Testis (tissue), 2 donors: ENCODE measurements at regions not wholly inside any gene's neighbourhood (a gene's known extent, or its start where the extent isn't known, plus 50 kb on each side); places are given as distances from the start of the nearest gene placed in this dataset.

ENCODE experiments used
- POLR2A ChIP-seq: fragments of 450-650 bp; IDR thresholded peaks from one replicate; pipeline ENCODE4 v1.6.1; 2017; ENCODE audit warnings: antibody characterized with exemption, mild to moderate bottlenecking, moderate library complexity
- TF ChIP-seq, protein P1 (sequence below), 3 experiments: fragments of 450-650 bp in 2 of 3; fragments of 200-600 bp in 1 of 3; sonication (generic) in 1 of 3; IDR thresholded peaks; one replicate each; pipeline ENCODE4 v1.5.1; 2016 to 2019; ENCODE audit warnings: antibody characterized with exemption in 3 of 3, mild to moderate bottlenecking in 2 of 3, moderate library complexity in 1 of 3

- TF ChIP-seq, protein P1, sequence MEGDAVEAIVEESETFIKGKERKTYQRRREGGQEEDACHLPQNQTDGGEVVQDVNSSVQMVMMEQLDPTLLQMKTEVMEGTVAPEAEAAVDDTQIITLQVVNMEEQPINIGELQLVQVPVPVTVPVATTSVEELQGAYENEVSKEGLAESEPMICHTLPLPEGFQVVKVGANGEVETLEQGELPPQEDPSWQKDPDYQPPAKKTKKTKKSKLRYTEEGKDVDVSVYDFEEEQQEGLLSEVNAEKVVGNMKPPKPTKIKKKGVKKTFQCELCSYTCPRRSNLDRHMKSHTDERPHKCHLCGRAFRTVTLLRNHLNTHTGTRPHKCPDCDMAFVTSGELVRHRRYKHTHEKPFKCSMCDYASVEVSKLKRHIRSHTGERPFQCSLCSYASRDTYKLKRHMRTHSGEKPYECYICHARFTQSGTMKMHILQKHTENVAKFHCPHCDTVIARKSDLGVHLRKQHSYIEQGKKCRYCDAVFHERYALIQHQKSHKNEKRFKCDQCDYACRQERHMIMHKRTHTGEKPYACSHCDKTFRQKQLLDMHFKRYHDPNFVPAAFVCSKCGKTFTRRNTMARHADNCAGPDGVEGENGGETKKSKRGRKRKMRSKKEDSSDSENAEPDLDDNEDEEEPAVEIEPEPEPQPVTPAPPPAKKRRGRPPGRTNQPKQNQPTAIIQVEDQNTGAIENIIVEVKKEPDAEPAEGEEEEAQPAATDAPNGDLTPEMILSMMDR (IDR thresholded peaks at IDR 0.05) = no peak
- no peak for TF ChIP-seq POLR2A
Measured at GRCh38 chr7:13188236-13188805, 500.9 kb downstream of the ARL4A start.
